ENCODE measurements at regions not wholly inside any gene's neighbourhood (a gene's known extent, or its start where the extent isn't known, plus 50 kb on each side); places are given as distances from the start of the nearest gene placed in this dataset.

DNA sequence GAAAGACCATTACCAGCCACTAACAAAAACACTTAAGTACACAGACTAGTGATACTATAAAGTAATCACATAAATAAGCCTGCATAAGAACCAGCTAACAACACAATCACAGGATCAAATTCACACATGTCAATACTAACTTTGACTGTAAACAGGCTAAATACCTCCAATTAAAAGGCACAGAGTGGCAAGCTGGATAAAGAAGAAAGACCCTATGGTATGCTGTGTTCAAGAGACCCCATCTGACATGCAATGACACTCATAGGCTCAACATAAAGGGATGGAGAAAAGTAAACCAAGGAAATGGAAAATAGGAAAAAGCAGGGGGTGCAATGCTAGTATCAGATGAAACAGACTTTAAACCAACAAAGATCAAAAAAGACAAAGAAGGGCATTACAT, 631.8 kb upstream of the NOX3 start:
- Mint-ChIP-seq H3K27me3 (ENCODE audit: low read depth) (no peaks in the 10 kb centered on the region), H3K27ac (no peak overlapping the region), H3K4me1 (no peaks in the 10 kb centered on the region), H3K9me3 (peaks cover 45% of the 10 kb centered on the region), H3K4me3 (no peak overlapping the region), H3K36me3 (ENCODE audit: low read depth) (no peaks in the 10 kb centered on the region)
- TF ChIP-seq, protein P1, sequence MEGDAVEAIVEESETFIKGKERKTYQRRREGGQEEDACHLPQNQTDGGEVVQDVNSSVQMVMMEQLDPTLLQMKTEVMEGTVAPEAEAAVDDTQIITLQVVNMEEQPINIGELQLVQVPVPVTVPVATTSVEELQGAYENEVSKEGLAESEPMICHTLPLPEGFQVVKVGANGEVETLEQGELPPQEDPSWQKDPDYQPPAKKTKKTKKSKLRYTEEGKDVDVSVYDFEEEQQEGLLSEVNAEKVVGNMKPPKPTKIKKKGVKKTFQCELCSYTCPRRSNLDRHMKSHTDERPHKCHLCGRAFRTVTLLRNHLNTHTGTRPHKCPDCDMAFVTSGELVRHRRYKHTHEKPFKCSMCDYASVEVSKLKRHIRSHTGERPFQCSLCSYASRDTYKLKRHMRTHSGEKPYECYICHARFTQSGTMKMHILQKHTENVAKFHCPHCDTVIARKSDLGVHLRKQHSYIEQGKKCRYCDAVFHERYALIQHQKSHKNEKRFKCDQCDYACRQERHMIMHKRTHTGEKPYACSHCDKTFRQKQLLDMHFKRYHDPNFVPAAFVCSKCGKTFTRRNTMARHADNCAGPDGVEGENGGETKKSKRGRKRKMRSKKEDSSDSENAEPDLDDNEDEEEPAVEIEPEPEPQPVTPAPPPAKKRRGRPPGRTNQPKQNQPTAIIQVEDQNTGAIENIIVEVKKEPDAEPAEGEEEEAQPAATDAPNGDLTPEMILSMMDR (IDR thresholded peaks at IDR 0.05; ENCODE audit: unreplicated experiment in 3 of 3): no peak

DNA sequence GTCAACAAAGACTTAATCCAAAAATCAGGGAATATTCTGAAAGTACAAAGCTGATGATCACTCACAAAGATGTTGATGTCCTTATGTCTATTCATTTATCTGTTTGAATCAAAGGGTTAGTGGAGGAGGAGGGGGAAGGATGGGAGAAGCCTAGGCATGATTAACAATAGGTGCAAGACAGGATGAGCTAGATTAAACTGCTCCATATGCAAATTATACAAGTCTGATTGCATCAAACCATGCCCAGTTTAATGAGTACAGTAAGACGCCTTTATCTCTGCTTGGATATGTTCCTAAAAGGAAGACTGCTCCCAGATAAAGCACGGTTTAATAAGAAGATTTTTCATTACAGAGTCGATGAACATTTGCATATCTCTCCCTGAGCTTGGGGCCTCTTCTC, 626.4 kb upstream of the NOX3 start:
- H3K27ac Mint-ChIP-seq: no peak overlapping the region
- TF ChIP-seq, protein P1 (IDR thresholded peaks at IDR 0.05; ENCODE audit: unreplicated experiment in 3 of 3): no peak
- no peaks in the 10 kb centered on the region for H3K36me3 Mint-ChIP-seq (ENCODE audit: low read depth)
- peaks cover 8% of the 10 kb centered on the region for H3K9me3 Mint-ChIP-seq
- H3K4me3 Mint-ChIP-seq: no peak overlapping the region
- no peaks in the 10 kb centered on the region for H3K4me1 Mint-ChIP-seq
- H3K27me3 Mint-ChIP-seq (ENCODE audit: low read depth): no peaks in the 10 kb centered on the region

DNA sequence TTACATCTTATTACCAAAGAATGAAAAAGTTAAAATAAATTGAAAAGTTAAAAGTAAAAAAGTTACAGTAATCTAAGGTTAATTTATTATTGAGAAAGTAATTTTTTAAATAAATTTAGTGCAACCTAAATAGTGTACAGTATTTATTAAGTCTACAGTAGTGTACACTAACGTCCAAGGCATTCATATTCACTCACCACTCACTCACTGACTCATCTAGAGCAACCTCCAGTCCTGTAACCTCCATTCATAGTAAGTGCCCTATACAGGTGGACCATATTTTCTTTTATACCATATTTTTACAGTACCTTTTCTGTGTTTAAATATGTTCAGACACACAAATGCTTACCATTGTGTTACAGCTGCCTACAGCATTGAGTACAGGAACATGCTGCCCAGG, 624.7 kb upstream of the NOX3 start:
- no peaks in the 10 kb centered on the region for H3K27me3 Mint-ChIP-seq (ENCODE audit: low read depth)
- H3K9me3 Mint-ChIP-seq: peaks cover 2% of the 10 kb centered on the region
- no peak overlapping the region for H3K27ac Mint-ChIP-seq
- H3K4me1 Mint-ChIP-seq: no peaks in the 10 kb centered on the region
- TF ChIP-seq, protein P1 (IDR thresholded peaks at IDR 0.05; ENCODE audit: unreplicated experiment in 3 of 3): no peak
- H3K4me3 Mint-ChIP-seq: no peak overlapping the region
- H3K36me3 Mint-ChIP-seq (ENCODE audit: low read depth): no peaks in the 10 kb centered on the region

DNA sequence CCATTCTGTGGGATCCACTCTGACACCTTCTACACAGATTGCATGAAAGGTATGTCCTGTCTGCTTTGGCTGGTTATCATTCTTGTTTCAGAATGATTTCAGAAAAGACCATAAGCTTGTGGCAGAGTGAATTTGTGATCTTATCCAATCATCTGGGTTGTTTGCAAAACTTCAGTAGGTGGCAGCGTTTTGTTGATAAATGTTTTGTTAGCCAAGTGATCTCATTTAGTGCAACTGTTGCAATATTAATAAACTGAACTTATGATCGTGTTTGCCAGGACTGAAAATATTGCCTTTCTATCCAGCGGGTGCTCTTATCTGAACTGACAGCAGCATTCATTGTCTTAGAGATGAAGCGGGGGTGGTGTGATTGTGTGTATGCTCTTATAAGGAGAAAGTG, 613.2 kb upstream of the NOX3 start:
- no peak overlapping the region for H3K4me3 Mint-ChIP-seq
- no peaks in the 10 kb centered on the region for H3K27me3 Mint-ChIP-seq (ENCODE audit: low read depth)
- peak overlapping the region in 1 of 3 experiments; percentile 22 for H3K27ac Mint-ChIP-seq
- TF ChIP-seq, protein P1 (IDR thresholded peaks at IDR 0.05; ENCODE audit: unreplicated experiment in 3 of 3): peak in 1 of 3 experiments; percentile 26
- H3K4me1 Mint-ChIP-seq: peaks cover 15% of the 10 kb centered on the region
- no peaks in the 10 kb centered on the region for H3K36me3 Mint-ChIP-seq (ENCODE audit: low read depth)
- H3K9me3 Mint-ChIP-seq: no peaks in the 10 kb centered on the region

DNA sequence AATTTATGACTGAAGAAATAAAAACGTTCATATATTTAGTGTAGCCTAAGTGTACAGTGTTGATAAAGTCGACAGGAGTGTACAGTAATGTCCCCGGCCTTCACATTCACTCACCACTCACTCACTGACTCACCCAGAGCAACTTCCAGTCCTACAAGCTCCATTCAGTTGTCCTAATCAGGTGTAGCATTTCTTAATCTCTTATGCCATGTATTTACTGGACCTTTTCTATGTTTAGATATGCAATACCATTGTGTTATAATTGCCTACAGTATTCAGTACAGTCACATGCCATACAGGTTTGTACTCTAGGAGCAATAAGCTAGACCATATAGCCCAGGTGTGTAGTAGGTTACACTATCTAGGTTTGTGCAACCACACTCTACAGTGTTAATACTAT, 610.2 kb upstream of the NOX3 start:
- no peaks in the 10 kb centered on the region for H3K36me3 Mint-ChIP-seq (ENCODE audit: low read depth)
- no peaks in the 10 kb centered on the region for H3K27me3 Mint-ChIP-seq (ENCODE audit: low read depth)
- TF ChIP-seq, protein P1 (IDR thresholded peaks at IDR 0.05; ENCODE audit: unreplicated experiment in 3 of 3): no peak
- no peak overlapping the region for H3K4me3 Mint-ChIP-seq
- H3K27ac Mint-ChIP-seq: no peak overlapping the region
- peaks cover 15% of the 10 kb centered on the region for H3K4me1 Mint-ChIP-seq
- H3K9me3 Mint-ChIP-seq: no peaks in the 10 kb centered on the region

DNA sequence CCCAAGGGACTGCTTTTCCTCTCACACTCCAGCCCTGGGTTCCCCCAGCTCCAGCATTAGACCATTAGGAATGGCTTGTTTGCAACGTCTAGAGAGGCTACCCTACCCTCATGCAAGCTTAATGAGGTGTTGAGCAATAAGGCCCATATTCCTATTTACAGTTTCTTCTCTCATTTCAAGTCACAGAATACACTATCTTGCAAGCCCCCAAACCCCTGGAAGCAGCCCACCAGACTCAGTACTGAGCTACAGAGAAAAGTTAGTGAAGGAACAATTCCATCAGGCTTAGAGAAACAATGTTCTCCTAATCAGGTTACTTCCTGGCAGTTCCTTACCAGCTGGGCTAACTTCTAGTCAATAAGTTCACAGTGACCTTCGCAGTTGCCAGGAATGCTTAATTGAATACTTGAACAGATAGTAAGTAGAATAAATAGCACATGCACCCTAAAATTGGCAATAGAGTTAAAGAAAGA, 606.5 kb upstream of the NOX3 start:
- TF ChIP-seq, protein P1 (IDR thresholded peaks at IDR 0.05; ENCODE audit: unreplicated experiment in 3 of 3): no peak
- no peak overlapping the region for H3K4me3 Mint-ChIP-seq
- no peaks in the 10 kb centered on the region for H3K36me3 Mint-ChIP-seq (ENCODE audit: low read depth)
- peaks cover 3% of the 10 kb centered on the region for H3K9me3 Mint-ChIP-seq
- no peak overlapping the region for H3K27ac Mint-ChIP-seq
- no peaks in the 10 kb centered on the region for H3K4me1 Mint-ChIP-seq
- no peaks in the 10 kb centered on the region for H3K27me3 Mint-ChIP-seq (ENCODE audit: low read depth)
